HEK293 (cell line): ENCODE measurements at regions not wholly inside any gene's neighbourhood (a gene's known extent, or its start where the extent isn't known, plus 50 kb on each side); places are given as distances from the start of the nearest gene placed in this dataset.

ENCODE experiments used
- CTCF ChIA-PET: fragments of 350-600 bp; formaldehyde crosslinking; extraction: SDS; loops from one replicate; lab custom pipeline; 2021; ENCODE audit warnings: antibody characterized with exemption; lab: Yijun Ruan, JAX
- POLR2A ChIA-PET: fragments of 300-600 bp; formaldehyde crosslinking; extraction: SDS; loops from one replicate; lab custom pipeline; 2020; ENCODE audit warnings: antibody characterized with exemption, inconsistent platforms; lab: Yijun Ruan, JAX
- H3K27ac ChIP-seq: fragments of 200-500 bp; sonication (Bioruptor generic); 2 replicates; pipeline ENCODE4 v1.5.1; 2014; ENCODE audit warnings: low read depth, low read length, control low read depth, inconsistent platforms; ENCODE audit errors: extremely low read depth
- H3K36me3 ChIP-seq, 2 experiments: fragments of 200-500 bp in 1 of 2; sonication (Bioruptor generic) in 1 of 2; 1 replicate in 1 of 2; 2 replicates in 1 of 2; pipeline ENCODE4 v1.5.1; 2014 to 2017; ENCODE audit warnings: inconsistent platforms in 2 of 2, low read length in 2 of 2; ENCODE audit not compliant: control insufficient read depth in 2 of 2, insufficient read depth in 1 of 2
- H3K4me1 ChIP-seq: fragments of 200-500 bp; sonication (Bioruptor generic); 2 replicates; pipeline ENCODE4 v1.5.1; 2014; ENCODE audit warnings: mild to moderate bottlenecking, low read length, inconsistent platforms; ENCODE audit not compliant: control insufficient read depth, insufficient read depth
- H3K4me3 ChIP-seq: 2 replicates; pipeline ENCODE4 v1.5.1; 2011; ENCODE audit warnings: low read depth, mild to moderate bottlenecking, control low read depth, low read length, moderate library complexity
- H3K9me3 ChIP-seq: fragments of 200-500 bp; sonication (Bioruptor generic); 2 replicates; pipeline ENCODE4 v1.5.1; 2014; ENCODE audit warnings: low read depth, low read length, inconsistent platforms; ENCODE audit not compliant: control insufficient read depth, insufficient read depth
- IKZF3 ChIP-seq: fragments of 450-650 bp; IDR thresholded peaks from 2 replicates; pipeline ENCODE4 v1.5.0; 2018; ENCODE audit warnings: missing biosample characterization, mild to moderate bottlenecking, missing genetic modification characterization, moderate library complexity
- KLF10 ChIP-seq: fragments of 450-650 bp; IDR thresholded peaks from 2 replicates; pipeline ENCODE4 v1.5.1; 2018; ENCODE audit warnings: missing biosample characterization, mild to moderate bottlenecking, missing genetic modification characterization
- KLF16 ChIP-seq: fragments of 450-650 bp; formaldehyde crosslinking; IDR thresholded peaks from 2 replicates; pipeline ENCODE4 v1.5.1; 2017; ENCODE audit warnings: missing biosample characterization, missing genetic modification characterization
- KLF7 ChIP-seq: fragments of 450-650 bp; formaldehyde crosslinking; IDR thresholded peaks from 2 replicates; pipeline ENCODE4 v1.5.1; 2016; ENCODE audit warnings: missing biosample characterization, missing genetic modification characterization, borderline replicate concordance
- PRDM1 ChIP-seq: fragments of 450-650 bp; formaldehyde crosslinking; IDR thresholded peaks from 2 replicates; pipeline ENCODE4; 2016; ENCODE audit warnings: missing biosample characterization, missing genetic modification characterization
- PRDM4 ChIP-seq: fragments of 450-650 bp; formaldehyde crosslinking; IDR thresholded peaks from 2 replicates; pipeline ENCODE4 v1.5.1; 2017; ENCODE audit warnings: missing biosample characterization, missing genetic modification characterization
- ZBTB10 ChIP-seq: fragments of 450-650 bp; formaldehyde crosslinking; IDR thresholded peaks from 2 replicates; pipeline ENCODE4 v1.5.1; 2016; ENCODE audit warnings: missing biosample characterization, missing genetic modification characterization
- ZBTB6 ChIP-seq: fragments of 450-650 bp; formaldehyde crosslinking; IDR thresholded peaks from 2 replicates; pipeline ENCODE4 v1.5.1; 2017; ENCODE audit warnings: missing biosample characterization, missing genetic modification characterization
- ZBTB7A ChIP-seq: fragments of 450-650 bp; formaldehyde crosslinking; IDR thresholded peaks from 2 replicates; pipeline ENCODE4 v1.5.1; 2016; ENCODE audit warnings: low read depth, missing biosample characterization, missing genetic modification characterization
- ZIC2 ChIP-seq: fragments of 450-650 bp; formaldehyde crosslinking; IDR thresholded peaks from 2 replicates; pipeline ENCODE4 v1.5.1; 2016; ENCODE audit warnings: missing biosample characterization, missing genetic modification characterization
- ZNF140 ChIP-seq: fragments of 450-650 bp; formaldehyde crosslinking; IDR thresholded peaks from 2 replicates; pipeline ENCODE4 v1.5.1; 2016; ENCODE audit warnings: missing biosample characterization, missing genetic modification characterization
- ZNF174 ChIP-seq: fragments of 450-650 bp; formaldehyde crosslinking; IDR thresholded peaks from 2 replicates; pipeline ENCODE4 v1.5.0; 2017; ENCODE audit warnings: missing biosample characterization, mild to moderate bottlenecking, missing genetic modification characterization
- ZNF18 ChIP-seq: fragments of 450-650 bp; formaldehyde crosslinking; IDR thresholded peaks from 2 replicates; pipeline ENCODE4 v1.5.1; 2016; ENCODE audit warnings: missing biosample characterization, missing genetic modification characterization
- ZNF302 ChIP-seq: fragments of 450-650 bp; formaldehyde crosslinking; IDR thresholded peaks from 2 replicates; pipeline ENCODE4 v1.5.1; 2016; ENCODE audit warnings: missing biosample characterization, missing genetic modification characterization, low read depth
- ZNF324 ChIP-seq: fragments of 450-650 bp; formaldehyde crosslinking; IDR thresholded peaks from 2 replicates; pipeline ENCODE4 v1.5.1; 2016; ENCODE audit warnings: missing biosample characterization, missing genetic modification characterization
- ZNF549 ChIP-seq: fragments of 450-650 bp; IDR thresholded peaks from 2 replicates; pipeline ENCODE4 v1.5.1; 2018; ENCODE audit warnings: missing biosample characterization, missing genetic modification characterization, mild to moderate bottlenecking, inconsistent platforms, moderate library complexity
- ZNF629 ChIP-seq: fragments of 450-650 bp; formaldehyde crosslinking; IDR thresholded peaks from 2 replicates; pipeline ENCODE4 v1.5.1; 2017; ENCODE audit warnings: missing biosample characterization, missing genetic modification characterization
- ZNF76 ChIP-seq: fragments of 450-650 bp; formaldehyde crosslinking; IDR thresholded peaks from 2 replicates; pipeline ENCODE4; 2016; ENCODE audit warnings: low read depth, missing biosample characterization, missing genetic modification characterization, borderline replicate concordance
- ZSCAN16 ChIP-seq: fragments of 450-650 bp; formaldehyde crosslinking; IDR thresholded peaks from 2 replicates; pipeline ENCODE4 v1.5.1; 2016; ENCODE audit warnings: missing biosample characterization, missing genetic modification characterization

GRCh38 chr16:61277849-61278248 lies 758.4 kb downstream of the CDH8 start:
- TF ChIP-seq ZNF324 (tag by site-specific recombination), result no peak
- Histone ChIP-seq H3K36me3 (no peaks in the 10 kb centered on the region), H3K4me1 (no peaks in the 10 kb centered on the region), H3K4me3 (no peak overlapping the region), H3K9me3 (no peaks in the 10 kb centered on the region), H3K27ac (no peak overlapping the region)
- POLR2A ChIA-PET, result no interaction called here
- CTCF ChIA-PET, result interaction anchor here (0.7 kb wide), 1 partner anchor 151 kb away, joined by 4 read pairs; no protein-coding TSS in a partner anchor

- POLR2A ChIA-PET, result no interaction called here
- TF ChIP-seq ZSCAN16 (tag by site-specific recombination) (no peak), ZIC2 (tag by site-specific recombination) (no peak), ZNF140 (no peak), ZNF174 (tag by site-specific recombination) (no peak), ZBTB10 (tag by site-specific recombination) (no peak), KLF16 (tag by site-specific recombination) (no peak), ZNF629 (no peak), ZBTB6 (tag by site-specific recombination) (no peak), ZNF302 (tag by site-specific recombination) (no peak), KLF7 (tag by site-specific recombination) (no peak), IKZF3 (tag by site-specific recombination) (no peak), ZBTB7A (tag by site-specific recombination) (no peak), ZNF76 (tag by site-specific recombination) (no peak), PRDM4 (tag by site-specific recombination) (no peak), ZNF18 (tag by site-specific recombination) (no peak), PRDM1 (no peak), KLF10 (no peak), ZNF549 (tag by site-specific recombination) (no peak)
- H3K27ac ChIP-seq, result no peak overlapping the region
- H3K4me3 ChIP-seq, result no peak overlapping the region
- no peaks in the 10 kb centered on the region for H3K4me1 ChIP-seq
- H3K9me3 ChIP-seq, result no peaks in the 10 kb centered on the region
- CTCF ChIA-PET, result no interaction called here
- H3K36me3 ChIP-seq, result no peaks in the 10 kb centered on the region
Measured at GRCh38 chr16:61274211-61274610, 762.0 kb downstream of the CDH8 start.
